ENCODE measurements at regions not wholly inside any gene's neighbourhood (a gene's known extent, or its start where the extent isn't known, plus 50 kb on each side); places are given as distances from the start of the nearest gene placed in this dataset.

DNA sequence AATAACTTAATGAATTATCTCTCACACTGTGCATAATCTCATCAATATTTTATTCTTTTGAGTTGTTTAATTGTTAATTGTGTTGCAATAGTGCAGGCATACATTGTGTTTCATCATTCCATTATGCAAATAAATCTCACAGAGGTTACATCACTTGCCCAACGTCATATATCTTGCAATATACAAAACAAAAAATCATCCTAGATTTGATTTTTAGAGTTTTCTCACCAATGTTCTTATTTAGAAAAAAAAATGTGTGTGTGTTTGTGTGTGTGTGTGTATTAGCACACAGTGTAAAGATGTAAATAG is 662.5 kb upstream of the GBE1 start:
- no peak for TF ChIP-seq RFX5 (IDR thresholded peaks at IDR 0.05; ENCODE audit: low read depth, low read length)
- TF ChIP-seq ZNF41 (CRISPR knock-in tag; conservative IDR thresholded peaks at IDR 0.05): no peak
- TF ChIP-seq, protein P1, sequence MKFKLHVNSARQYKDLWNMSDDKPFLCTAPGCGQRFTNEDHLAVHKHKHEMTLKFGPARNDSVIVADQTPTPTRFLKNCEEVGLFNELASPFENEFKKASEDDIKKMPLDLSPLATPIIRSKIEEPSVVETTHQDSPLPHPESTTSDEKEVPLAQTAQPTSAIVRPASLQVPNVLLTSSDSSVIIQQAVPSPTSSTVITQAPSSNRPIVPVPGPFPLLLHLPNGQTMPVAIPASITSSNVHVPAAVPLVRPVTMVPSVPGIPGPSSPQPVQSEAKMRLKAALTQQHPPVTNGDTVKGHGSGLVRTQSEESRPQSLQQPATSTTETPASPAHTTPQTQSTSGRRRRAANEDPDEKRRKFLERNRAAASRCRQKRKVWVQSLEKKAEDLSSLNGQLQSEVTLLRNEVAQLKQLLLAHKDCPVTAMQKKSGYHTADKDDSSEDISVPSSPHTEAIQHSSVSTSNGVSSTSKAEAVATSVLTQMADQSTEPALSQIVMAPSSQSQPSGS (CRISPR knock-in tag; IDR thresholded peaks at IDR 0.05): no peak
- TF ChIP-seq POLR2A (conservative IDR thresholded peaks at IDR 0.05): no peak
- TF ChIP-seq, protein P2, sequence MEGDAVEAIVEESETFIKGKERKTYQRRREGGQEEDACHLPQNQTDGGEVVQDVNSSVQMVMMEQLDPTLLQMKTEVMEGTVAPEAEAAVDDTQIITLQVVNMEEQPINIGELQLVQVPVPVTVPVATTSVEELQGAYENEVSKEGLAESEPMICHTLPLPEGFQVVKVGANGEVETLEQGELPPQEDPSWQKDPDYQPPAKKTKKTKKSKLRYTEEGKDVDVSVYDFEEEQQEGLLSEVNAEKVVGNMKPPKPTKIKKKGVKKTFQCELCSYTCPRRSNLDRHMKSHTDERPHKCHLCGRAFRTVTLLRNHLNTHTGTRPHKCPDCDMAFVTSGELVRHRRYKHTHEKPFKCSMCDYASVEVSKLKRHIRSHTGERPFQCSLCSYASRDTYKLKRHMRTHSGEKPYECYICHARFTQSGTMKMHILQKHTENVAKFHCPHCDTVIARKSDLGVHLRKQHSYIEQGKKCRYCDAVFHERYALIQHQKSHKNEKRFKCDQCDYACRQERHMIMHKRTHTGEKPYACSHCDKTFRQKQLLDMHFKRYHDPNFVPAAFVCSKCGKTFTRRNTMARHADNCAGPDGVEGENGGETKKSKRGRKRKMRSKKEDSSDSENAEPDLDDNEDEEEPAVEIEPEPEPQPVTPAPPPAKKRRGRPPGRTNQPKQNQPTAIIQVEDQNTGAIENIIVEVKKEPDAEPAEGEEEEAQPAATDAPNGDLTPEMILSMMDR (IDR thresholded peaks at IDR 0.05 in 2 of 3, conservative IDR thresholded peaks at IDR 0.05 in 1 of 3; ENCODE audit: insufficient read depth in 2 of 3, low read depth in 1 of 3, low read length in 3 of 3): no peak
- TF ChIP-seq ZNF232 (CRISPR knock-in tag; IDR thresholded peaks at IDR 0.05): no peak
- TF ChIP-seq, protein P3, sequence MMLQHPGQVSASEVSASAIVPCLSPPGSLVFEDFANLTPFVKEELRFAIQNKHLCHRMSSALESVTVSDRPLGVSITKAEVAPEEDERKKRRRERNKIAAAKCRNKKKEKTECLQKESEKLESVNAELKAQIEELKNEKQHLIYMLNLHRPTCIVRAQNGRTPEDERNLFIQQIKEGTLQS (IDR thresholded peaks at IDR 0.05): no peak
- TF ChIP-seq, protein P3 (CRISPR knock-in tag; conservative IDR thresholded peaks at IDR 0.05): no peak
- TF ChIP-seq SPI1 (IDR thresholded peaks at IDR 0.05; ENCODE audit: borderline replicate concordance, low read depth, low read length): no peak
- TF ChIP-seq, protein P4, sequence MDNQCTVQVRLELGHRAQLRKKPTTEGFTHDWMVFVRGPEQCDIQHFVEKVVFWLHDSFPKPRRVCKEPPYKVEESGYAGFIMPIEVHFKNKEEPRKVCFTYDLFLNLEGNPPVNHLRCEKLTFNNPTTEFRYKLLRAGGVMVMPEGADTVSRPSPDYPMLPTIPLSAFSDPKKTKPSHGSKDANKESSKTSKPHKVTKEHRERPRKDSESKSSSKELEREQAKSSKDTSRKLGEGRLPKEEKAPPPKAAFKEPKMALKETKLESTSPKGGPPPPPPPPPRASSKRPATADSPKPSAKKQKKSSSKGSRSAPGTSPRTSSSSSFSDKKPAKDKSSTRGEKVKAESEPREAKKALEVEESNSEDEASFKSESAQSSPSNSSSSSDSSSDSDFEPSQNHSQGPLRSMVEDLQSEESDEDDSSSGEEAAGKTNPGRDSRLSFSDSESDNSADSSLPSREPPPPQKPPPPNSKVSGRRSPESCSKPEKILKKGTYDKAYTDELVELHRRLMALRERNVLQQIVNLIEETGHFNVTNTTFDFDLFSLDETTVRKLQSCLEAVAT (IDR thresholded peaks at IDR 0.05): no peak
- TF ChIP-seq, protein P5, sequence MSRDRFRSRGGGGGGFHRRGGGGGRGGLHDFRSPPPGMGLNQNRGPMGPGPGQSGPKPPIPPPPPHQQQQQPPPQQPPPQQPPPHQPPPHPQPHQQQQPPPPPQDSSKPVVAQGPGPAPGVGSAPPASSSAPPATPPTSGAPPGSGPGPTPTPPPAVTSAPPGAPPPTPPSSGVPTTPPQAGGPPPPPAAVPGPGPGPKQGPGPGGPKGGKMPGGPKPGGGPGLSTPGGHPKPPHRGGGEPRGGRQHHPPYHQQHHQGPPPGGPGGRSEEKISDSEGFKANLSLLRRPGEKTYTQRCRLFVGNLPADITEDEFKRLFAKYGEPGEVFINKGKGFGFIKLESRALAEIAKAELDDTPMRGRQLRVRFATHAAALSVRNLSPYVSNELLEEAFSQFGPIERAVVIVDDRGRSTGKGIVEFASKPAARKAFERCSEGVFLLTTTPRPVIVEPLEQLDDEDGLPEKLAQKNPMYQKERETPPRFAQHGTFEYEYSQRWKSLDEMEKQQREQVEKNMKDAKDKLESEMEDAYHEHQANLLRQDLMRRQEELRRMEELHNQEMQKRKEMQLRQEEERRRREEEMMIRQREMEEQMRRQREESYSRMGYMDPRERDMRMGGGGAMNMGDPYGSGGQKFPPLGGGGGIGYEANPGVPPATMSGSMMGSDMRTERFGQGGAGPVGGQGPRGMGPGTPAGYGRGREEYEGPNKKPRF (IDR thresholded peaks at IDR 0.05; ENCODE audit: low read depth, low read length): no peak
- TF ChIP-seq ZNF274 (IDR thresholded peaks at IDR 0.05; ENCODE audit: borderline replicate concordance, low read depth, low read length): no peak
- no peak for TF ChIP-seq POLR3A (IDR thresholded peaks at IDR 0.05; ENCODE audit: borderline replicate concordance, extremely low read depth, insufficient read depth, insufficient read length)
- TF ChIP-seq KDM1A (IDR thresholded peaks at IDR 0.05): no peak
- TF ChIP-seq CBX8 (IDR thresholded peaks at IDR 0.05; ENCODE audit: borderline replicate concordance, extremely low read depth, low read depth, low read length, poor library complexity, severe bottlenecking): no peak
